ENCODE measurements at regions not wholly inside any gene's neighbourhood (a gene's known extent, or its start where the extent isn't known, plus 50 kb on each side); places are given as distances from the start of the nearest gene placed in this dataset.
"Not testable (repeated sequence)": the region's sequence is repeated elsewhere in the genome, so short reads cannot be mapped to it uniquely, and the experiment has no call there.

GRCh38 chr12:124674937-124675336 lies 107.5 kb upstream of the NCOR2 start:
- DNase-seq (ENCODE audit: low read depth in 2 of 2), result no peak

GRCh38 chr12:124673801-124674617 lies 106.6 kb upstream of the NCOR2 start:
- DNase-seq (ENCODE audit: low read depth in 2 of 2), result no peak

DNA sequence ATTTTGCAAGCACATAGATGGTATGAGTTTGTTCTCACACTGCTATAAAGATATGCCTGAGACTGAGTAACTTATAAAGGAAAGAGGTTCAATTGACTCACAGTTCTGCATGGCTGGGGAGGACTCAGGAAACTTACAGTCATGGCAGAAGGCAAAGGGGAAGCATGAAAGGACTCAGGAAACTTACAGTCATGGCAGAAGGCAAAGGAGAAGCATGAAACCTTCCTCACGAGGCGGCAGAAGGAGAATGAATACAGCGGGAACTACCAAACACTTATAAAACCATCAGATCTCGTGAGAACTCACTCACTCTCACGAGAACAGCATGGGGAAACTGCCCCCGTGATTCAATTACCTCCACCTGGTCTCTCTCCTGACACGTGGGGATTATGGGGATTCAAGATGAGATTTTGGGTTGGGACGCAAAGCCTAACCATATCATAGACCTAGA lies 101.9 kb upstream of the NCOR2 start:
- DNase-seq (ENCODE audit: low read depth in 2 of 2), result not testable (repeated sequence)

GRCh38 chr12:124668602-124669001 lies 101.2 kb upstream of the NCOR2 start:
- no peak for DNase-seq (ENCODE audit: low read depth in 2 of 2)

GRCh38 chr12:124667506-124668326 lies 100.3 kb upstream of the NCOR2 start:
- DNase-seq (ENCODE audit: low read depth in 2 of 2), result no peak

GRCh38 chr12:124666722-124667259 lies 99.4 kb upstream of the NCOR2 start:
- DNase-seq (ENCODE audit: low read depth in 2 of 2), result no peak

- no peak for DNase-seq (ENCODE audit: low read depth in 2 of 2)
Measured at GRCh38 chr12:124665511-124665910, 98.1 kb upstream of the NCOR2 start.

- no peak for DNase-seq (ENCODE audit: low read depth in 2 of 2)
Measured at GRCh38 chr12:124664395-124665111, 97.1 kb upstream of the NCOR2 start.

DNA sequence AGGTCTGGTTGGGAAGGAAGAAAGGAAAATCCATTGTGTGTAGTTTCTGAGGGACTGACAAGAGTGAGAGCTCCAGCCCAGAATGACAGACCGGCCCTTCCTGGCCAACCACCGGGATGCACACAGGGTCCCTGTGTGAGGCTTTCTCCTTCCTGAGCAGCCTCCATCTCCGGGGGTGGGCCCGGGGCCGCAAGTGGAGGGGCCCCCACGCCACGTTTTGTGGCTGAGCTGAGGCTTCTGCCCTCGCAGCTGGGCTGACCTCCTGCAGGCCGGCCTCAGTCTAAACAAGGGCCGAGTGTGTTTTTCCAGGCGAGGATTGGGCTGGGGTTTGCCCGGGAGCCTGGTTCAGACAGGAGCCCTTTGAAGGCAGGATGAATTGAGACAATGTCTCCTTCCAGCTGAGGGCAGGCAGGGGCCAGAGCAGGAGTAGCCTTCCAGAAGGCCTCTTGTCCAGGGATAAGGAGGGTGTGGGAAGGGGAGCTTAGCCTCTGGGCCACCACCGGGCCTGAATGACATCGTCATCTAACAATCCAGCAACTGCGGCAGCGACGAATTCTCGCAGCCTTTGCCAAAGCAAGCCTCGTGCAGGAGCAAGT lies 96.5 kb upstream of the NCOR2 start:
- DNase-seq (ENCODE audit: low read depth in 2 of 2), result no peak

DNA sequence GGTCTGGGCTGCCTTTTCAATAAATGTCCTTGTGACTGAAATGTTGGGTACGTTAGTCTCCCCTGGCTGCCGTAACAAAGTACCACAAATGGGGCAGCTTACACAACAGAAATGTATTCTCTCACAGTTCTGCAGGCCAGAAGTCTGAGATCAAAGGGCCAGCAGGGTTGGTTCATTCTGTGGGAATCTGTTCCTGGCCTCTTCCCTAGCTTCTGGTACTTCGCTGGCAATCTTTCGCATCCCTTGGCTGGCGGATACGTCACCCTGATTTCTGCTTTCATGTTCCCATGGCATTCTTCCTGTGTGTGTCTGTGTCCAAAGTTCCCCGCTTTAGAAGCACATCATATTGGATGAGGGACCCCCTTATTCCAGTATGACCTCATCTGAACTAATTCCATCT lies 95.8 kb upstream of the NCOR2 start:
- no peak for DNase-seq (ENCODE audit: low read depth in 2 of 2)

DNA sequence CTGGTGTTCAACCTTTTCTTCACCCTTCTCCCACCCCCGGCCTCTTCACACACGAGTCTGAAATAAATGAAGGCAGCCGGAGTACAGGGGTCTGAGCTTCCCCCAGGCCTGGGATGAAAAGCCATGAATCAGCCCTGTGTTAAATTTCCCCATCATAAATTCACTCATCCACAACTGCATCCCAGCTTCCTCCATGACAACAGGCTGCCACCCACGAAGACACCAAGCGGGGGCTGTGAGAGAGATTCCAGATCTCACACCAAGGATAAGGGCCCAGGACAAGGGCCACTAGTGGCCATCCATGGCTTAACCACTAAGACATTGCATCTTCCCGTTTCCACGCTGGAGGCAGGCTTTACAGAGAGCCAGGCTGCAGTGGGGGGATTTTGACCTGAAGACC lies 93.9 kb upstream of the NCOR2 start:
- no peak for DNase-seq (ENCODE audit: low read depth in 2 of 2)

- DNase-seq (ENCODE audit: low read depth in 2 of 2), result no peak
Measured at GRCh38 chr12:124660851-124661250, 93.4 kb upstream of the NCOR2 start.

- no peak for DNase-seq (ENCODE audit: low read depth in 2 of 2)
Measured at GRCh38 chr12:124658806-124659402, 91.5 kb upstream of the NCOR2 start.

GRCh38 chr12:124658302-124658701 lies 90.9 kb upstream of the NCOR2 start:
- no peak for DNase-seq (ENCODE audit: low read depth in 2 of 2)

DNA sequence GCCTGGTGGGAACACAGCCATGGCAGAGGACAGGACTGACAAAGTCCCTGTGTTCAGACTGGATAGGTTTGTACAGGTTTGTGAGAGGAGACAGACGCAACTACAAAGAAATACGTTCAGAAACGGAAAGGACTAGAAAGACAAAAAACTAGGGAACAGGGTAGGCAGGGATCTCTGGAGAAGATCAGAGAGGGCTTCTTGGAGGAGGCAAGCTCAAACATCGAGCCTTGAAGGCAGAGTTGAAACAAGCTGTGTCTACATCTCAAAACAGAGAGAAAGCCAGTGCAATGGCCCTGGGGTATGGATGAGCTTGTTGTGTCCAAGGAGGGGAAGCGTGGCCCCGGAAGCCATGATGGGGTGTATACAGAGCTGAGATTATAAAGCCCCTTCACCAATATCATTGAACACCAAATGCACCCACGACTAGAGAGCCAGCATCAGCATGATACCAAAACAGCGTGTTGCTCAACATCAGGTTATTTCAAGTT lies 89.6 kb upstream of the NCOR2 start:
- DNase-seq (ENCODE audit: low read depth in 2 of 2), result no peak

DNA sequence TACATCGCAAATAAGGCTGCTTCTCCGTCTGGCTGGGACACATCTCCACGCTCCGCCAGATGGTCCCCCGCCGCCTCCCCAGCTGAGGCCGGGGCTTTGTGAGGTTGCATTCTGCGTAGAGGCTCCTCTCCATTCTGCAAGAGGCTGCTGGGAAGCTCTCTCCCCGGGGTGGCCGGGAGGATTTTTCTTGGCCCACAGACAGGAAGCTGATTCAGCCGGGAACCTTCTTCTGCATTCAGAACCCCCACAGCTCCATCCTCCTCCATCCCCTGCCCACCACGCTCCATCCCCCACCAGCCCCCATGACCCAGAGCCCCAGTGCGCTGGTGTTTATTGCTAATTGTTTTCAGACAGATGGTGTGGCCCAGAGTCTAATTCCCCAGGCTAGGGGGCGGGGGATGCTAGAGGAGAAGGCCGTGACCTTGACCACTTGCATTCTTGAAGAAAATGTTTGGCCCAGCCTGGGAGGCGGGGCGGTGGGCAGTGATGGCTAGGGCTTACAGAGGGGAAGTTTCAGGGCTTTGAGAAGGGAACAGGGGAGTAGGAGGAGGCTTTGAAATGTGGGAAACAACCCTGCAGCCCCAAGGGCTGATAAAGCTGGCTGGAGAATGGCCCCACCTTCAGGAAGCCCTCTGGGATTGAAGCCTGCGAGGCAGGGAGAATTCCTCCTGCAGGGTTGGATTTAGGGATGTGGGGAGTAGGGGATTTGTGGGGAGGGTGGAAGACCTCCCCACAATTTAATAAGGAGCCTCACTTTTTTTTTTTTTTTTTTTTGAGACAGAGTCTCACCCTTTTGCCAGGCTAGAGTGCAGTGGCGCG lies 88.5 kb upstream of the NCOR2 start:
- DNase-seq (ENCODE audit: low read depth in 2 of 2), result no peak

GRCh38 chr12:124655048-124655697 lies 87.8 kb upstream of the NCOR2 start:
- no peak for DNase-seq (ENCODE audit: low read depth in 2 of 2)

DNA sequence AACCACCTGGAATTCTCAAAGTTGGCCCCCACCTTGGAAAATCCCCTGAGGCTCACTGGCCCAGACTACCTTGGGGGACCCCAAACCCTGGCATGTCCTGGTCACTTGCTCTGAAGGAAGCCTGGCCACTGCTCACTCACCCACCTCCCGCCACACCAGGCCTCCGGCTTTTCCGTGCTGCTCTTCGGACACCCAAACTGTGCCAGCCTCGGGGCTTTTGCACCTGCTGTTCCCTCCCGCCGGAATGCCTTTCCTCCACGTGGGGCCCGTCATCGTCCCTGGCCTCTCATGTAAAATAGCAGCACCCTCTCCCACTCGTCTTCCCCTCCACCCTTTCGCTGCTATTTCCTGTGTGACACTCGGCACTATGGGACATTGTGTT lies 87.2 kb upstream of the NCOR2 start:
- no peak for DNase-seq (ENCODE audit: low read depth in 2 of 2)

GRCh38 chr12:124653169-124653931 lies 85.9 kb upstream of the NCOR2 start:
- DNase-seq (ENCODE audit: low read depth in 2 of 2), result no peak
